Neural crest cell (in vitro differentiated cells): ENCODE measurements at regions not wholly inside any gene's neighbourhood (a gene's known extent, or its start where the extent isn't known, plus 50 kb on each side); places are given as distances from the start of the nearest gene placed in this dataset.
A peak's percentile ranks its signal among the peaks of the same experiment; 100 is the strongest.

ENCODE experiments used
- DNase-seq: peaks from one replicate; pipeline ENCODE4 v3.0.0; 2021; ENCODE audit warnings: low read depth, mixed read lengths, low spot score
- H3K27ac Mint-ChIP-seq: one replicate; pipeline ENCODE4 v1.8.0; 2021; ENCODE audit warnings: mild to moderate bottlenecking, mixed read lengths; ENCODE audit not compliant: unreplicated experiment
- H3K27me3 Mint-ChIP-seq: 2 replicates; pipeline ENCODE4 v1.8.0; 2021; ENCODE audit warnings: low read depth, mild to moderate bottlenecking, mixed read lengths
- H3K36me3 Mint-ChIP-seq: 2 replicates; pipeline ENCODE4 v1.8.0; 2021; ENCODE audit warnings: low read depth, mild to moderate bottlenecking, mixed read lengths
- H3K4me1 Mint-ChIP-seq: 2 replicates; pipeline ENCODE4 v1.8.0; 2021; ENCODE audit warnings: mixed read lengths
- H3K4me3 Mint-ChIP-seq: one replicate; pipeline ENCODE4 v1.8.0; 2021; ENCODE audit warnings: mild to moderate bottlenecking, mixed read lengths
- H3K9me3 Mint-ChIP-seq: 2 replicates; pipeline ENCODE4 v1.8.0; 2021; ENCODE audit warnings: mixed read lengths
- TF ChIP-seq, protein P1 (sequence below): fragments of 200-600 bp; sonication (generic); conservative IDR thresholded peaks from 2 replicates; pipeline ENCODE4 v1.5.0; 2021; ENCODE audit warnings: antibody characterized with exemption, mild to moderate bottlenecking

- no peak for DNase-seq
- Mint-ChIP-seq H3K27me3 (no peaks in the 10 kb centered on the region), H3K27ac (peak overlapping the region; percentile 65), H3K4me1 (peaks cover 12% of the 10 kb centered on the region), H3K4me3 (no peak overlapping the region), H3K9me3 (peaks cover 7% of the 10 kb centered on the region), H3K36me3 (peaks cover 3% of the 10 kb centered on the region)
- TF ChIP-seq, protein P1, sequence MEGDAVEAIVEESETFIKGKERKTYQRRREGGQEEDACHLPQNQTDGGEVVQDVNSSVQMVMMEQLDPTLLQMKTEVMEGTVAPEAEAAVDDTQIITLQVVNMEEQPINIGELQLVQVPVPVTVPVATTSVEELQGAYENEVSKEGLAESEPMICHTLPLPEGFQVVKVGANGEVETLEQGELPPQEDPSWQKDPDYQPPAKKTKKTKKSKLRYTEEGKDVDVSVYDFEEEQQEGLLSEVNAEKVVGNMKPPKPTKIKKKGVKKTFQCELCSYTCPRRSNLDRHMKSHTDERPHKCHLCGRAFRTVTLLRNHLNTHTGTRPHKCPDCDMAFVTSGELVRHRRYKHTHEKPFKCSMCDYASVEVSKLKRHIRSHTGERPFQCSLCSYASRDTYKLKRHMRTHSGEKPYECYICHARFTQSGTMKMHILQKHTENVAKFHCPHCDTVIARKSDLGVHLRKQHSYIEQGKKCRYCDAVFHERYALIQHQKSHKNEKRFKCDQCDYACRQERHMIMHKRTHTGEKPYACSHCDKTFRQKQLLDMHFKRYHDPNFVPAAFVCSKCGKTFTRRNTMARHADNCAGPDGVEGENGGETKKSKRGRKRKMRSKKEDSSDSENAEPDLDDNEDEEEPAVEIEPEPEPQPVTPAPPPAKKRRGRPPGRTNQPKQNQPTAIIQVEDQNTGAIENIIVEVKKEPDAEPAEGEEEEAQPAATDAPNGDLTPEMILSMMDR, result no peak
Measured at GRCh38 chr12:14113031-14113430, 131.6 kb upstream of the GRIN2B start.

- DNase-seq, result no peak
- Mint-ChIP-seq H3K9me3 (peaks cover 13% of the 10 kb centered on the region), H3K4me3 (no peak overlapping the region), H3K4me1 (peaks cover 11% of the 10 kb centered on the region), H3K36me3 (peaks cover 3% of the 10 kb centered on the region), H3K27me3 (peaks cover 2% of the 10 kb centered on the region), H3K27ac (no peak overlapping the region)
- TF ChIP-seq, protein P1, result no peak
Measured at GRCh38 chr12:14126692-14127091, 145.3 kb upstream of the GRIN2B start.

DNA sequence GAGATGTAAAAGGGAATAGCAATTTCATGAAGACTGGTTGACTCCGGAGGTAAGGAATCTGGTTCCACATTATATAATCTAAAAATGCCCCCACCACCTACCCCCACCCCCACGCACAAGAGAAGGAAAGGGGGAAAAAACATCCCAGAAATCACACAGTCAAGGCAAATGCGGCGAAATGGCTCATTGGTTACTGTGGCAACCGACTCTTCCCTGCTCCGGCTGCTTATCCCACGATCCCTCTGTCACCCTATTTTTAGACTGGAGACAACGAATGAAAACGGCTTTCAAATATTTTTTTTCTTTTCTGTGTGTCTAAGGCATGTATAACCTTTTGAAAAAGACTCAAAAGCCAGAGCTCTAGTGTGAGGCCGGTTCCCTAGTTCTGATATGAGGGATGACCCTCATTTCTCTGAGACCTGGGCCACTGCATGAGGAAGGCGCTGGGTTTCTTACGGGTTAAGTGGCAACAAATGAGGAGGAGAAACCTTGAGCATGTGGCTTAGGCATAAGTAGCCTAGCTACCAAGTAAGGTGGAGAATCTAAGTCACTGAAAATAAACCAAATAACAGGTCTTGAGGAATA is 148.3 kb upstream of the GRIN2B start:
- Mint-ChIP-seq H3K27me3 (peaks cover 2% of the 10 kb centered on the region), H3K27ac (no peak overlapping the region), H3K4me3 (no peak overlapping the region), H3K4me1 (peaks cover 11% of the 10 kb centered on the region), H3K9me3 (peaks cover 4% of the 10 kb centered on the region), H3K36me3 (peaks cover 3% of the 10 kb centered on the region)
- TF ChIP-seq, protein P1, result no peak
- DNase-seq, result no peak

DNA sequence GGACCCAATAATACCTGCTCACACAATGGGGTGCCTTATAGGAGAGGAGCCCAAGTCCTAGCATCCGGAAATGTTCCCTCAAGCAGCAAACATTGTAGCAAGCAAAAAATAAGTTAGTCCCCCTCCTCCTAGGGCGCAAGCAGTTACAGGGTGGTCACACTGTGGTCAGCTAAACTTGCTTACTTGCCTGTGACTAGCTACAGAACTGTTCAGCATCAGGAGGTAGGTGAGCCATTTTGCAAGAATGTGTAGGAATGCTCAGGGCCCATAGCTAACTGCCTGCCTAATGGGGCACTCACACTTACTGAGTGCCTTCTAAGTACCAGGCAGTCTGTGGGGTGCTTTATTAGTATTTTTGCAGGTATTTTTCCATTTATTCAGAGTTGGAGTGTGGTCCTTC is 154.6 kb upstream of the GRIN2B start:
- TF ChIP-seq, protein P1, result no peak
- Mint-ChIP-seq H3K36me3 (no peaks in the 10 kb centered on the region), H3K27ac (no peak overlapping the region), H3K9me3 (no peaks in the 10 kb centered on the region), H3K4me3 (no peak overlapping the region), H3K4me1 (no peaks in the 10 kb centered on the region), H3K27me3 (no peaks in the 10 kb centered on the region)
- no peak for DNase-seq

GRCh38 chr12:14138495-14138894 is 157.1 kb upstream of the GRIN2B start:
- H3K36me3 Mint-ChIP-seq, result no peaks in the 10 kb centered on the region
- no peaks in the 10 kb centered on the region for H3K4me1 Mint-ChIP-seq
- H3K27me3 Mint-ChIP-seq, result no peaks in the 10 kb centered on the region
- H3K4me3 Mint-ChIP-seq, result no peak overlapping the region
- H3K9me3 Mint-ChIP-seq, result no peaks in the 10 kb centered on the region
- DNase-seq, result peak; percentile 8
- no peak overlapping the region for H3K27ac Mint-ChIP-seq
- TF ChIP-seq, protein P1, result peak; percentile 62
